K562 (cell line): ENCODE measurements at regions not wholly inside any gene's neighbourhood (a gene's known extent, or its start where the extent isn't known, plus 50 kb on each side); places are given as distances from the start of the nearest gene placed in this dataset.
A peak's percentile ranks its signal among the peaks of the same experiment; 100 is the strongest.

ENCODE experiments used
- ATAC-seq: fragments of 200-7000 bp; cut with Tn5 transposase; 3 replicates; pipeline ENCODE4 v1.9.1; 2020; ENCODE audit warnings: moderate library complexity
- BruUV-seq: library from RNA; stranded (reverse); fragments of 400-500 nt; replicated peaks from 2 replicates; lab custom pipeline; 2021; lab: Mats Ljungman, UMichigan
- CTCF ChIA-PET: fragments of 300-600 bp; formaldehyde crosslinking; extraction: SDS; loops from one replicate; lab custom pipeline; 2021; ENCODE audit warnings: low intra/inter-chr PET ratio; lab: Yijun Ruan, JAX
- POLR2A ChIA-PET: fragments of 300-600, 350-650 bp; sonication (Branson Sonifier 250); formaldehyde crosslinking; extraction: SDS; loops from one replicate; lab custom pipeline; 2021; ENCODE audit warnings: antibody characterized with exemption, inconsistent platforms; lab: Yijun Ruan, JAX
- DNase-seq, 4 experiments: peaks; one replicate each; pipeline versions ENCODE4 v3.0.0 to v3.0.0-alpha.2; 2011 to 2018; ENCODE audit warnings: low spot score in 3 of 4, mixed read lengths in 3 of 4; ENCODE audit errors: extremely low read depth in 1 of 4
- FAIRE-seq: peaks from 2 replicates; lab custom pipeline; 2011; peaks lifted over from hg19 to GRCh38; lab: Jason Lieb, UNC
- H2AFZ ChIP-seq: 2 replicates; pipeline ENCODE4 v1.6.0; 2011; ENCODE audit warnings: low read depth, low read length, control low read depth, inconsistent platforms
- H3K27ac ChIP-seq: fragments of 200-600 bp; 3 replicates; pipeline ENCODE4 v1.8.0; 2011; ENCODE audit warnings: low read depth, mild to moderate bottlenecking, control low read depth, inconsistent platforms, low read length, moderate library complexity, mixed read lengths; ENCODE audit errors: extremely low read depth
- H3K27me3 ChIP-seq, 2 experiments: fragments of 300-600 bp in 1 of 2; 2 replicates in 1 of 2; 3 replicates in 1 of 2; pipeline versions ENCODE4 v1.6.0 to v1.8.0; 2011; ENCODE audit warnings: inconsistent platforms in 2 of 2, low read length in 2 of 2, mild to moderate bottlenecking in 1 of 2, mixed read lengths in 1 of 2, moderate library complexity in 1 of 2; ENCODE audit not compliant: control insufficient read depth in 2 of 2, insufficient read depth in 2 of 2
- H3K36me3 ChIP-seq: fragments of 300-600 bp; 3 replicates; pipeline ENCODE4 v1.8.0; 2011; ENCODE audit warnings: mild to moderate bottlenecking, low read length, inconsistent platforms; ENCODE audit not compliant: control insufficient read depth, insufficient read depth
- H3K4me1 ChIP-seq, 2 experiments: fragments of 200-600 bp in 1 of 2; replicated peaks in 1 of 2; 2 replicates in 1 of 2; 3 replicates in 1 of 2; pipeline versions ENCODE4 v1.5.1 to v1.8.0; 2011; ENCODE audit warnings: inconsistent platforms in 2 of 2, low read length in 2 of 2, mild to moderate bottlenecking in 1 of 2, mixed read lengths in 1 of 2, moderate library complexity in 1 of 2; ENCODE audit not compliant: control insufficient read depth in 2 of 2, insufficient read depth in 2 of 2
- H3K4me2 ChIP-seq: 2 replicates; pipeline ENCODE4 v1.6.1; 2011; ENCODE audit warnings: low read length, control low read depth, inconsistent platforms, mixed read lengths; ENCODE audit not compliant: insufficient read depth
- H3K4me3 ChIP-seq: fragments of 200-600 bp; sonication (generic), shearing (Covaris generic); 2 replicates; pipeline ENCODE4 v1.5.1; 2016; ENCODE audit warnings: control low read depth, inconsistent platforms
- H3K79me2 ChIP-seq: fragments of 200-600 bp; 3 replicates; pipeline ENCODE4 v1.8.0; 2011; ENCODE audit warnings: low read length, inconsistent platforms; ENCODE audit not compliant: control insufficient read depth, insufficient read depth
- H3K9ac ChIP-seq, 2 experiments: 2 replicates each; pipeline versions ENCODE4 v1.6.0 to v1.6.1; 2011; ENCODE audit warnings: low read depth in 2 of 2, low read length in 2 of 2, control low read depth in 1 of 2, inconsistent platforms in 1 of 2, mild to moderate bottlenecking in 1 of 2, mixed read lengths in 1 of 2; ENCODE audit not compliant: insufficient read depth in 1 of 2
- H3K9me1 ChIP-seq: one replicate; pipeline ENCODE4 v1.6.0; 2011; ENCODE audit warnings: inconsistent platforms, mild to moderate bottlenecking, low read length, moderate library complexity; ENCODE audit not compliant: control insufficient read depth, insufficient read depth
- H3K9me3 ChIP-seq: replicated peaks from 2 replicates; pipeline ENCODE4 v1.5.1; 2011; ENCODE audit warnings: low read depth, low read length, inconsistent platforms; ENCODE audit not compliant: control insufficient read depth, insufficient read depth
- H4K20me1 ChIP-seq: replicated peaks from 2 replicates; pipeline ENCODE4 v1.6.1; 2011; ENCODE audit warnings: low read length, inconsistent platforms, mixed read lengths; ENCODE audit not compliant: control insufficient read depth, insufficient read depth
- GMEB1 ChIP-seq: fragments of 250-450 bp; sonication (Bioruptor Pico); IDR thresholded peaks from 2 replicates; pipeline ENCODE4 v1.4.0; 2020; ENCODE audit warnings: mild to moderate bottlenecking
- RFX1 ChIP-seq: fragments of 450-650 bp; IDR thresholded peaks from 2 replicates; pipeline ENCODE4 v1.6.1; 2016; ENCODE audit warnings: mild to moderate bottlenecking, moderate library complexity
- RFX5 ChIP-seq: IDR thresholded peaks from 2 replicates; pipeline ENCODE4 v1.6.1; 2011; ENCODE audit warnings: low read depth, mild to moderate bottlenecking, improper control_type of control experiment, low read length
- SRF ChIP-seq, 2 experiments: fragments of 250-450, 450-650 bp in 1 of 2; sonication (Bioruptor Pico) in 1 of 2; sonication (generic) in 1 of 2; formaldehyde crosslinking; IDR thresholded peaks; 2 replicates each; pipeline versions ENCODE4 v1.5.0 to v1.5.1; 2020 to 2022; ENCODE audit warnings: mild to moderate bottlenecking in 1 of 2, missing genetic modification reagents in 1 of 2
- TRIM24 ChIP-seq, 2 experiments: fragments of 450-650 bp; IDR thresholded peaks; 2 replicates each; pipeline ENCODE4 v1.6.1; 2016
- ZZZ3 ChIP-seq: fragments of 450-650 bp; IDR thresholded peaks from 2 replicates; pipeline ENCODE4 v1.6.1; 2016; ENCODE audit warnings: antibody characterized with exemption, mild to moderate bottlenecking, moderate library complexity
- WGBS: fragments of 100-300 bp; shearing (Covaris generic); methylation state at CpG from one replicate; pipeline ENCODE4 v1.1.6; 2016; ENCODE audit warnings: low coverage, mixed read lengths; ENCODE audit not compliant: insufficient coverage; ENCODE audit errors: missing lambda C conversion rate; 5-methylcytosine and 5-hydroxymethylcytosine counted together
- in situ Hi-C: fragments of 300-500 bp; cut with MboI; formaldehyde crosslinking; loops from 4 replicates; pipeline ENCODE4 v1.15.0; 2018; ENCODE audit warnings: inconsistent platforms, mixed read lengths
- intact Hi-C: fragments of 100-400 bp; cut with micrococcal nuclease; formaldehyde crosslinking; loops from 2 replicates; pipeline ENCODE4 v1.14.2; 2022

GRCh38 chr2:56583796-56584315, 400.1 kb downstream of the CCDC85A start:
- no peak for DNase-seq
- Histone ChIP-seq H3K27me3 (no peaks in the 10 kb centered on the region), H3K79me2 (no peaks in the 10 kb centered on the region), H2AFZ (no peak overlapping the region), H3K4me3 (no peak overlapping the region), H3K36me3 (no peaks in the 10 kb centered on the region), H3K27ac (no peak overlapping the region), H4K20me1 (no peaks in the 10 kb centered on the region), H3K4me1 (no peaks in the 10 kb centered on the region), H3K9me3 (no peaks in the 10 kb centered on the region), H3K9me1 (no peaks in the 10 kb centered on the region), H3K4me2 (no peak overlapping the region), H3K9ac (no peak overlapping the region)
- no peak for FAIRE-seq
- ChIA-PET POLR2A (no interaction called here), CTCF (no interaction called here)
- intact Hi-C loops (no loop called here), in situ Hi-C loops (no loop called here)
- no TSS peak for BruUV-seq
- TF ChIP-seq SRF (CRISPR knock-in tag; IDR thresholded peaks at IDR 0.05) (no peak), ZZZ3 (no peak), RFX1 (peak; percentile 72)
- WGBS: 0% methylated on average over 1 of the region's 1 CpG
- ATAC-seq: no peak

- no TSS peak for BruUV-seq
- Histone ChIP-seq H3K9ac (no peak overlapping the region), H3K4me1 (no peaks in the 10 kb centered on the region), H3K4me3 (no peak overlapping the region), H3K9me3 (no peaks in the 10 kb centered on the region), H3K79me2 (no peaks in the 10 kb centered on the region), H4K20me1 (no peaks in the 10 kb centered on the region), H3K4me2 (no peak overlapping the region), H2AFZ (no peak overlapping the region), H3K27ac (no peak overlapping the region), H3K36me3 (no peaks in the 10 kb centered on the region), H3K9me1 (no peaks in the 10 kb centered on the region), H3K27me3 (no peaks in the 10 kb centered on the region)
- DNase-seq (no peak), ATAC-seq (no peak), FAIRE-seq (no peak)
- in situ Hi-C loops: no loop called here
- ChIA-PET CTCF (no interaction called here), POLR2A (no interaction called here)
- intact Hi-C loops: no loop called here
- WGBS: 0% methylated on average over 1 of the region's 1 CpG
- TF ChIP-seq TRIM24 (IDR thresholded peaks at IDR 0.05): no peak
- no peak for TF ChIP-seq RFX5
- no peak for TF ChIP-seq GMEB1 (CRISPR knock-in tag)
Observed at GRCh38 chr2:56587456-56587855, 403.7 kb downstream of the CCDC85A start.
